A172 (cell line): ENCODE measurements at regions not wholly inside any gene's neighbourhood (a gene's known extent, or its start where the extent isn't known, plus 50 kb on each side); places are given as distances from the start of the nearest gene placed in this dataset.

Experiments
- DNase-seq: peaks from one replicate; pipeline ENCODE4 v3.0.0-alpha.2; 2015; ENCODE audit warnings: low spot score

GRCh38 chr6:133583907-133584427, 304.9 kb upstream of the TCF21 start:
- no peak for DNase-seq

DNA sequence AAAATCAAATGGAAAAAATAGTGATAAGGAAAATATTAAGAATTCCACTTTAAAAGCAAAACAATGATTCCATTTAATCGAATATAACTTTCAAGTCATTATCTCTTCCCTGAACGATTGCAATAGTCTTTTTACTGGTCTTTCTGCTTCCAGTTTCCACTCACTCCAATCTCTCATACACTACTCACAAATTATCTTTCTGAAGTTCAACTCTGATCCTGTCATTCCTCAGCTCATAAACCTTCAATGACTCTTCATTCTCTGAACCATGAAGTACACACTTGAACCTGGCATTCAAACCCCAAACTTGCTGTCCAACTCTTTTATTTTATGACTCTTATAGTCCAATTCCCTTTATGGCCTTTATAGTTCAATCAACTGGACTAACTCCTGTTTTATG, 304.1 kb upstream of the TCF21 start:
- no peak for DNase-seq

- DNase-seq = no peak
Measured at GRCh38 chr6:133585978-133586377, 302.9 kb upstream of the TCF21 start.

DNA sequence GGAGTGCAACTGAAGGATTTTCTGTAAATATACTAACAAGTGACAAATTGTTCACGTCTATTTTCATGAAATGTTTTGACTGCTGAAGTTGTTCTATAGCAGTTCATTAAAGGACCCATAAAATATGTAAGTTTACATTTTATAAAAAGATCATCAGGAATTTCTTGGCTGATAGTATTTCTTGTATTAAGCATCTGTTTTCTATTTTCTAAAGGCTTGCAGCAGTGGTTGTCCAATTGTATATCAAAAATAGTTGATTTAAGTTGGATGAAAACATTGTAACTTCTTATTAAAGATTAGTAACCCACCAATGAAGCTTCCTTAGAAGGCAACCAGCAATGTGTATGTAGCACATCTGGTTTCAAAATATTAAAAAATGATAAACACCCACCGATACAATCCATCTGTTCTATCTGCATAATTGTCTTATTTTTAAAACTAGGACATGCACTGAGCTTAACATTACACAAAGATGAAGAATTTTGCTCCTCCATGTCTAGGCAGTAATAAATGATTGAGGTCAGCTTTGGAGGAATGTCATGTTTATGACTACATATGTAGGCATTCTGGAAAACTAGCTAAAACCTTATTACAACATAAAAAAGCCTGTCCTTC, 301.3 kb upstream of the TCF21 start:
- DNase-seq = no peak

- no peak for DNase-seq
Measured at GRCh38 chr6:133590196-133590595, 298.7 kb upstream of the TCF21 start.

- no peak for DNase-seq
Measured at GRCh38 chr6:133590814-133591213, 298.1 kb upstream of the TCF21 start.

DNA sequence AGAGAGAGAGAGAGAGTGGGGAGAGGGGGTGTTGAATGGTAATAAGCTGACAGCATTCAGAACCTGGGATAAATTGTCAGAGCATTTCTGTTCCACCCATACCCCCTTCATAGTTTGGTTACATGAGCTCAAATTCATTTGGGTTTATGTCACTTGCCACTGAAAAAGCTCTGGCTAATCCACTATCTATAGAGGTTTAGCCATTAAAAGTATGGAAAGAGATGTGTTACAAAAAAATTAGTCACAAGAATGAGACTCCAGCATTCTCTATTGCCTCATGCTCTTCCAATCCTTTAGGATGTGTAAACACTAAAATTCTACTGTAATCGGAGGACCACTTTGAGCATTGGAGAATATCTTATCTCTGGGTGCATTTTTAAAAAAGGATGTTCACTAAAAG, 297.6 kb upstream of the TCF21 start:
- no peak for DNase-seq

GRCh38 chr6:133594652-133595110, 294.2 kb upstream of the TCF21 start:
- DNase-seq = no peak

DNA sequence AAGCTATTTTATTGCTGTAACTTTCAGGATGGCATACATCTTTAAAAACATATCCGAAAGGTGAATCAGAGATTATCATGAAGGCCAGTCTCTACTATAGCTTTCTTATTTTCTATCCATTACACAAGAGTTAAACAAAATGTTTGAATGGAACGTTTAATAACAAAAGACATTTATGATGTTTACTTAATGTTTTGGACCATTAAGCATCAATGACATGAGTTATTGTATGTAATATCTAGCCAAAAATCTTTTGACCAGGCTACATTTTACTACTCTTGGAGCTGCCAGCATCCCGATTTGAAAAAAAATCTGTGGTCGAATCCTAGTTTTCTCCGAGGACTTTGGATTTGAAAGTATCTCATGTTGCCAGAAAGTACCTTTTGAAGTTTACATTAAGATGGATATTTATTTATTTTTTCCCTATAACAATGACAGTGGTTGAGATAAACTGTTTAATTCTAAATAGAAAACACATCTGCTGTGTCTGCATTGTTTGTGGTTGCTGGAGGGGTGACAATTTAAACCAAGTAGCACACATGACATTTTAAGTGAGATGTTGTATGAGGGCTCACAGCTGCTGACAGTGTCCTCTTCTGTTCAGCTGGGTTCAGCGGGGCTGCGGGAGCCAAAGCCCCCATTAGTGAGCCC, 293.7 kb upstream of the TCF21 start:
- no peak for DNase-seq

DNA sequence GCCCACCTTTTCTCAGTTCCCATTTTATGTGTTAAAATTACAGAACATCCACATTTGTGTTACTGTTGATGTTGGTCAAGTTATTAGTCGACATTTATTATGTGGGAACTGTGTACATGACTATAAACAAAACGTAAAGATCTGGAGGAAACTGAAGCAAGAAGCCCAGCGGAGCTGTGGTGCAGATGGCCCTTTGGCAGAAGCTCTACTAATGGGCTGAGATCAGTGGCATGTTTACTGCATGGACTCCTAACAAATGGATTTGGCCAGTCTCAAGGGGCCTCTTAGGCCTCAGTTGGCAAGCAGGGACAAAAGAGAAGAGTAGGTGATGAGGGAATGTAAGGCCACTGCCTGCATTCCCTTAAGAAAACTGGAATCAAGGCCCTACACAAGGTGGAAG, 282.1 kb upstream of the TCF21 start:
- no peak for DNase-seq

GRCh38 chr6:133608620-133609019, 280.3 kb upstream of the TCF21 start:
- no peak for DNase-seq

DNA sequence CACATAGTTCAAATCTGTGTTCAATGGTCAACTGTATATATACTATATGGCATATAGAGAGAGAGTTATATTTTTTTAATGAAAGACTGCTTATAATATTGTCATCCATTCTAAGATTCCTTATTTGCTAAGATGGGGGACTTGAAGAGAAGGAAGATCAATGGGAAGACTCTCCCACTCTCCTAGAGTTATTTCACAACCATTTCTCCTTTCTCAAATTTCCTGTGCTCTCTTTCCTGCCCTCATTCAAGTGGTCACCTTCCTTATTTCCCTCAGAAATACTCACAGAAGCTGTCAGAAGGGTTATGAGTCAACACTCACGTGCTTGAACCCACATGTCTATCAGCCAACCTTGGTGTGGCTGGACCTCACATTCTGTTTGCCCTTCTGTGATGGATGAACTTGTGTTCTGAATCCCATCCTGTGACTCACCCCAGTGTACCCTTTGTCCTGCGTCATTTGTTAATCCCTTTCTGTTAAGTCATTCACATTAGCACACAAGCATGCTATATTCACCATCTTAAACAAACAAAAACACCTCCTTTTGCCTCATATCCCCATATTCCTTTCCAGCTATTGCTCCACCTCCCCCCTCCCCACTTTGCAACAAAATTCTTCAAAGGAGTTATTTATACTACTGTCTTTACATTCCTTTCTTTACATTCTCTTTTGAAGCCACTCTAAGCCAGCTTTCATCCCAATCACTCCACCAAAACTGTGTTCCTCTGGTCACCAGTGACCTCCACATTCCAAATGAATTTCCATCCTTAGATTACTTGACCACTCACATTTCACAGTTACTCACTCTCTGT, 279.3 kb upstream of the TCF21 start:
- peak; percentile 98 for DNase-seq

DNA sequence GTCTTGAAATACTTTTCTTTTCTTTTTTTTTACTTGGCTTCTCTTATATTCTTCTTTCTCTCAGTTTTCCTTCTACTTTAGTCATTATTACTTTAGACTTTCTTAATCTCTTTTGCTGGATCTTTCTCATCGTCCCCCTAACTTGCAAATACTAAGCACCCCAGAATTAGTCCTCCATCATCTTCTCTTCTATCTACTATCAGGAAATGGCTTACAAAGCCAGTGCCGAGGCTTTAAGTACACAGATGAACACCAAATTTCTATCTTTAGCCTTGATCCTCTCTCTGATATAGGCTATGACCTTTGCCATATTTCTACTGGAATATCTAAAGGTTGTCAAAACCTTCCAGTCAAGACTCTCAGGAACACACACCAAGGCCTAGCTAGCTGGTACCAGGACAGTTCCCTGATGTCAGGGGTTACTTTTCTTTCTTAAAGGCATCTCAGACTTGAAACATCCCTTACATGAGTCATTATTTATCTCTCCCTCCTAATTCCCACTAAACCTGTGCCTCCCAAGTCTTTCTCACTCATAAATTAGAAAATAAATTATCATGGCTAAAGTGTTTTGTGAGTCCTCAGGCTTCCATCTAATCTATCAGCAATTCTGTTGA, 278.6 kb upstream of the TCF21 start:
- peak; percentile 64 for DNase-seq

DNA sequence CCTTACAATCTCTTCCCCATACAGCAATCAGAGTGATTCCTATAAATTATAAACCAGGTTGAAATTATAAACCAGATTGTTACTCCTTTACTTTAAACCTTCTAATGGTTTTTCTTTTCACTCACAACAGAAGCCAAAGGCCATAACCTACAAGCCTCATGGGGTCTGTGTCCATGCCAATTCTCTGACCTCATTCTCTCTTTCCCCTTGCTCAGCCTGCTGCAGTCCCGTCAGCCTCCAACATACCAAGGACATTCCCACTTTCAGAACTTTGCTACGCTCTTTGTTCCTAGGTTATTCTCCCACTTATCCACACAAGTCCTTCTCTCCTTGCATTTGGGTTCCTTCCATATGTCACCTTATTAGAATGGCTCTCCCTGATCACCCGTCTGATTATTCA, 277.9 kb upstream of the TCF21 start:
- no peak for DNase-seq

DNA sequence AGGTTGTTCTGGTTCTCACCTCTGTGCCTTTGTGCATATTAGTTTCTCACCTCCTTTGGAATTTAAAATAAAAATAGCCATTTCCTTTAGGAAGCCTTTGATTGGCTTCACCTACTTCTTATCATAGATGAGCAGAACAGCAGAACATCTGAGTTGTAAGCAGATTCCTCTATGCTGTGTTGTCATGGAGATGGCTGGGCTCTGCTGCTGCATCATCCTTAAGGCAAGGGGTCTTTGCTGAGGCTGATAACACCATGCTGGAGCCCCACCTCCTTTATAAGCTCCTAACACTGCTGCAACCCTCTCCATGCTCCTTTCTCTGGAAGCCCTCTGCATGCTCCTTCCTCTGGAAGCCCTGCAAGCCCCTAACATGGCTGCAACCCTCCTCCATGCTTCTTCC, 276.5 kb upstream of the TCF21 start:
- DNase-seq = no peak

- DNase-seq = no peak
Measured at GRCh38 chr6:133613211-133613610, 275.7 kb upstream of the TCF21 start.

DNA sequence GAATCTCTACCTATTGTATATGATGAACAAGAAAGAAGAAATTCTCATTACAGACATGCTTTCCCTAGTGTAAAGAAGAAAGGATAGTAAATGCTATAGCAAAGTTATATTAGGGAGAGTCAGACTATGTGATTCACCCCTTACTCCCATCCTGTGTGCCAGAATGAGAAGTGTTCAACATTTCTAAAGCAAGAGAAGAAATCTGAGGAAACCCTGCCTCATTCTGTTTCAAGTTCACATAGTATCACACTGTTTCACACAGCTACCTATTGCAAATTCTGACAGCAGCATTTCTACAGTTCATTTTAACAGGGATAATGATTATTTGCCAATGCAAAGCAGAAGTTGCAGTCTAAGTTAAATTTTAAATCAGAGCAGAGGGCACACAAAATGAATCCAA, 267.2 kb upstream of the TCF21 start:
- no peak for DNase-seq

GRCh38 chr6:133623065-133623464, 265.8 kb upstream of the TCF21 start:
- no peak for DNase-seq

- no peak for DNase-seq
Measured at GRCh38 chr6:133623621-133624020, 265.3 kb upstream of the TCF21 start.

DNA sequence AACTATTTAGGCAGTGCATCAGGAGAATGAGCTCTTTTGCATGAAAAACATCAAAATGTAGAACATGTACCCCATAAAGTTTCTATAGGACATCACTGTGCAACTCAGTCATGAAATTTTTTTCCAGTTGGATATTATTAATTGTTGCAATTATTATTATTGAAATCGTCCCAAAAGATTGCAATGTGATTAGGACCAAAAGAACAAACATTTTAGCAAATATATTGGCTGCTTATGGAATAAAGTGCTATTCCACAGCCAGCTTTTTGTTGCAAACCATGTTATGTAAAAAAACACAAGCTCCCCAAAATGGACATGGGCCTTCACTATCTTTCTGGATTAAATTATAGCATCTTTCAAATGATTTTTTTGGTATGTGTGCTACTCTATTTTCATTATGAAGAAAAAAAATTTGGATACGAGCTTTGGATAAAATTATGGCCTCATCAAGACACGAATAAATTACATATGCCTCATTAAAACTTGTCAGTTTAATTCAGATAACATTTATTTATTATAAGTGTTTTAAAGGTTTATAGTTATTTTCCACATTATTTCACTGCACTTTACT, 262.7 kb upstream of the TCF21 start:
- DNase-seq = no peak

DNA sequence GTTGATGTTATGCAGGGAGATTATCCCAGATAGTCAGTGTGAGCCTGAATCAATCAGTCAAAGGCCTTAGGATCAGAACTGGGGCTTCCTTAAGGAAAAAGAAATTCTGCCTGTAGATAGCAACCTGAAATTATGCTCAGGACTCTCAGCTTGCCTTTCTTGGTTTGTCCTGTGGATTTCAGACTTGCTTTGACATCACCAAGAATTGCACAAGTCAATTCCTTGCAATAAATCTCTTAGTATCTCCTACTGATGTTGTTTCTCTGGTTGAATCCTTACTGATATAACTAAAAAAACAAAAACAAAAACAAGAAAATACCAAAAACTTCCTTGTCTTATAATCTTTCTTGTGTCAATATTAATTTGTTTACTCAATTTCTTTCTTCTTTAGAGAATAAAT, 258.9 kb upstream of the TCF21 start:
- no peak for DNase-seq

GRCh38 chr6:133630651-133631050, 258.3 kb upstream of the TCF21 start:
- DNase-seq = no peak
